ENCODE measurements at regions not wholly inside any gene's neighbourhood (a gene's known extent, or its start where the extent isn't known, plus 50 kb on each side); places are given as distances from the start of the nearest gene placed in this dataset.

GRCh38 chr15:98207928-98208327 is 247.4 kb downstream of the ARRDC4 start:
- ChIA-PET CTCF (no interaction called here), POLR2A (ENCODE audit: unreplicated experiment) (no interaction called here)
- no peak overlapping the region for H2AFZ ChIP-seq (ENCODE audit: low read length)
- TF ChIP-seq EZH2phosphoT487 (IDR thresholded peaks at IDR 0.05; ENCODE audit: borderline replicate concordance, low read length) (no peak), EZH2 (IDR thresholded peaks at IDR 0.05; ENCODE audit: low read length, unreplicated experiment) (no peak), CTCF (conservative IDR thresholded peaks at IDR 0.05; ENCODE audit: low read depth, low read length) (no peak)
- ATAC-seq = no peak
- H3F3A ChIP-seq (ENCODE audit: low read length, unreplicated experiment) = no peaks in the 10 kb centered on the region
- no peak overlapping the region for H3K9ac ChIP-seq (ENCODE audit: low read length)
- H3K4me3 ChIP-seq (ENCODE audit: low read length) = no peak overlapping the region
- no TSS peak for BruUV-seq (replicated peaks)
- DNase-seq = no peak
- no peaks in the 10 kb centered on the region for H3K4me1 ChIP-seq (ENCODE audit: insufficient read depth, low read length)
- no peaks in the 10 kb centered on the region for H4K20me1 ChIP-seq (ENCODE audit: low read length)
- no peak overlapping the region for H3K4me2 ChIP-seq (ENCODE audit: low read length)
- no peaks in the 10 kb centered on the region for H3K79me2 ChIP-seq (ENCODE audit: low read length)
- H3K27ac ChIP-seq (ENCODE audit: low read length) = no peak overlapping the region
- no peaks in the 10 kb centered on the region; the same call in 1 of the 2 replicates for H3K9me3 ChIP-seq (ENCODE audit: low read length)
- H3K27me3 ChIP-seq (ENCODE audit: low read length) = peaks cover 19% of the 10 kb centered on the region
- H3K36me3 ChIP-seq (ENCODE audit: low read depth, low read length) = no peaks in the 10 kb centered on the region
- intact Hi-C loops (cut with micrococcal nuclease) = no loop called here
- H3K9me2 ChIP-seq (replicated peaks; ENCODE audit: low read length) = no peaks in the 10 kb centered on the region

GRCh38 chr15:98213346-98213979 is 253.0 kb downstream of the ARRDC4 start:
- no peak overlapping the region for H3K4me3 ChIP-seq (ENCODE audit: low read length)
- no peaks in the 10 kb centered on the region; the same call in 1 of the 2 replicates for H3K9me3 ChIP-seq (ENCODE audit: low read length)
- H3K27me3 ChIP-seq (ENCODE audit: low read length) = peaks cover 31% of the 10 kb centered on the region
- POLR2A ChIA-PET (ENCODE audit: unreplicated experiment) = no interaction called here
- H3K27ac ChIP-seq (ENCODE audit: low read length) = no peak overlapping the region
- no peaks in the 10 kb centered on the region for H3F3A ChIP-seq (ENCODE audit: low read length, unreplicated experiment)
- no peaks in the 10 kb centered on the region for H4K20me1 ChIP-seq (ENCODE audit: low read length)
- H3K9me2 ChIP-seq (replicated peaks; ENCODE audit: low read length) = no peaks in the 10 kb centered on the region
- H3K9ac ChIP-seq (ENCODE audit: low read length) = no peak overlapping the region
- no peaks in the 10 kb centered on the region for H3K36me3 ChIP-seq (ENCODE audit: low read depth, low read length)
- DNase-seq (no peak), ATAC-seq (no peak)
- no peak overlapping the region for H3K4me2 ChIP-seq (ENCODE audit: low read length)
- BruUV-seq (replicated peaks) = no TSS peak
- H2AFZ ChIP-seq (ENCODE audit: low read length) = no peak overlapping the region
- CTCF ChIA-PET = no interaction called here
- H3K79me2 ChIP-seq (ENCODE audit: low read length) = no peaks in the 10 kb centered on the region
- no peaks in the 10 kb centered on the region for H3K4me1 ChIP-seq (ENCODE audit: insufficient read depth, low read length)
- TF ChIP-seq EZH2phosphoT487 (IDR thresholded peaks at IDR 0.05; ENCODE audit: borderline replicate concordance, low read length) (no peak), CTCF (conservative IDR thresholded peaks at IDR 0.05; ENCODE audit: low read depth, low read length) (no peak), EZH2 (IDR thresholded peaks at IDR 0.05; ENCODE audit: low read length, unreplicated experiment) (no peak)
- intact Hi-C loops (cut with micrococcal nuclease) = no loop called here

GRCh38 chr15:98216166-98216565 is 255.7 kb downstream of the ARRDC4 start:
- ChIA-PET CTCF (no interaction called here), POLR2A (ENCODE audit: unreplicated experiment) (no interaction called here)
- TF ChIP-seq CTCF (conservative IDR thresholded peaks at IDR 0.05; ENCODE audit: low read depth, low read length) (no peak), EZH2 (IDR thresholded peaks at IDR 0.05; ENCODE audit: low read length, unreplicated experiment) (no peak), EZH2phosphoT487 (IDR thresholded peaks at IDR 0.05; ENCODE audit: borderline replicate concordance, low read length) (no peak)

More at GRCh38 chr15:98216166-98216565, 255.7 kb downstream of the ARRDC4 start:
- H3K27ac ChIP-seq (ENCODE audit: low read length) = no peak overlapping the region
- no peaks in the 10 kb centered on the region; the same call in 1 of the 2 replicates for H3K9me3 ChIP-seq (ENCODE audit: low read length)
- H3K4me3 ChIP-seq (ENCODE audit: low read length) = no peak overlapping the region
- no peak for DNase-seq
- no peaks in the 10 kb centered on the region for H3K36me3 ChIP-seq (ENCODE audit: low read depth, low read length)
- H3K4me2 ChIP-seq (ENCODE audit: low read length) = no peak overlapping the region
- ATAC-seq = no peak
- no peaks in the 10 kb centered on the region for H4K20me1 ChIP-seq (ENCODE audit: low read length)
- H3K9ac ChIP-seq (ENCODE audit: low read length) = no peak overlapping the region
- no peaks in the 10 kb centered on the region for H3K9me2 ChIP-seq (replicated peaks; ENCODE audit: low read length)
- H3K27me3 ChIP-seq (ENCODE audit: low read length) = peaks cover 28% of the 10 kb centered on the region
- H3K79me2 ChIP-seq (ENCODE audit: low read length) = no peaks in the 10 kb centered on the region
- H3F3A ChIP-seq (ENCODE audit: low read length, unreplicated experiment) = no peaks in the 10 kb centered on the region
- intact Hi-C loops (cut with micrococcal nuclease) = no loop called here
- BruUV-seq (replicated peaks) = no TSS peak
- no peak overlapping the region for H2AFZ ChIP-seq (ENCODE audit: low read length)
- no peaks in the 10 kb centered on the region for H3K4me1 ChIP-seq (ENCODE audit: insufficient read depth, low read length)
